ENCODE measurements at regions not wholly inside any gene's neighbourhood (a gene's known extent, or its start where the extent isn't known, plus 50 kb on each side); places are given as distances from the start of the nearest gene placed in this dataset.

GRCh38 chr2:12010059-12010458 is 263.6 kb downstream of the LPIN1 start:
- TF ChIP-seq CTCF (IDR thresholded peaks at IDR 0.05) (no peak), FOXS1 (CRISPR knock-in tag; IDR thresholded peaks at IDR 0.05) (no peak), RCOR1 (IDR thresholded peaks at IDR 0.05; ENCODE audit: low read depth, low read length) (no peak), POLR2A (IDR thresholded peaks at IDR 0.05; ENCODE audit: low read length) (no peak), RAD21 (conservative IDR thresholded peaks at IDR 0.05 in 1 of 2, IDR thresholded peaks at IDR 0.05 in 1 of 2) (no peak)

Data from A549 (cell line).